ENCODE measurements at regions not wholly inside any gene's neighbourhood (a gene's known extent, or its start where the extent isn't known, plus 50 kb on each side); places are given as distances from the start of the nearest gene placed in this dataset.

DNA sequence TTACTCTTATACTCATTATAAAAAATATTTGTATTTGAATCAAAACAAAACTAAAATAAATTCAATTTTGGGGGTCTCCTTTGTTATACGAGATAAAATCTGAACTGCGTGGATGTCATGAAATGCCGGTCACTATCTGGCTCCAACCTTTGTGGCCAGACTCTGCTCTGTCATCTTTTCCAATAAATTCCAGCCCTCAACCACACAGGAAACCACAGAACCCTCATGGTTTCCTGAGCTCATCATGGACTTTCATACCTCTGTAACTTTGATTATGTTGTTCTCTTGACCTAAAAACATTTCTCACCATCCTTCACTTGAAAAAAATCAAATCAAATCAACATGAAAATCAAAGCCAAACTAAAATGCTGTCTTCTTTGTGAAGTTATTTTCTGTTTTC is 724.7 kb downstream of the METTL4 start:
- no peak for TF ChIP-seq POLR2A (IDR thresholded peaks at IDR 0.05; ENCODE audit: borderline replicate concordance, extremely low read depth, insufficient read depth, insufficient read length)
- no peak for TF ChIP-seq EZH2phosphoT487 (IDR thresholded peaks at IDR 0.05; ENCODE audit: borderline replicate concordance)
- TF ChIP-seq, protein P1, sequence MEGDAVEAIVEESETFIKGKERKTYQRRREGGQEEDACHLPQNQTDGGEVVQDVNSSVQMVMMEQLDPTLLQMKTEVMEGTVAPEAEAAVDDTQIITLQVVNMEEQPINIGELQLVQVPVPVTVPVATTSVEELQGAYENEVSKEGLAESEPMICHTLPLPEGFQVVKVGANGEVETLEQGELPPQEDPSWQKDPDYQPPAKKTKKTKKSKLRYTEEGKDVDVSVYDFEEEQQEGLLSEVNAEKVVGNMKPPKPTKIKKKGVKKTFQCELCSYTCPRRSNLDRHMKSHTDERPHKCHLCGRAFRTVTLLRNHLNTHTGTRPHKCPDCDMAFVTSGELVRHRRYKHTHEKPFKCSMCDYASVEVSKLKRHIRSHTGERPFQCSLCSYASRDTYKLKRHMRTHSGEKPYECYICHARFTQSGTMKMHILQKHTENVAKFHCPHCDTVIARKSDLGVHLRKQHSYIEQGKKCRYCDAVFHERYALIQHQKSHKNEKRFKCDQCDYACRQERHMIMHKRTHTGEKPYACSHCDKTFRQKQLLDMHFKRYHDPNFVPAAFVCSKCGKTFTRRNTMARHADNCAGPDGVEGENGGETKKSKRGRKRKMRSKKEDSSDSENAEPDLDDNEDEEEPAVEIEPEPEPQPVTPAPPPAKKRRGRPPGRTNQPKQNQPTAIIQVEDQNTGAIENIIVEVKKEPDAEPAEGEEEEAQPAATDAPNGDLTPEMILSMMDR (IDR thresholded peaks at IDR 0.05 in 2 of 3, conservative IDR thresholded peaks at IDR 0.05 in 1 of 3; ENCODE audit: borderline replicate concordance in 1 of 3, insufficient read depth in 1 of 3, low read depth in 2 of 3, low read length in 2 of 3), result no peak
- TF ChIP-seq EZH2 (IDR thresholded peaks at IDR 0.05), result no peak
- TF ChIP-seq, protein P2, sequence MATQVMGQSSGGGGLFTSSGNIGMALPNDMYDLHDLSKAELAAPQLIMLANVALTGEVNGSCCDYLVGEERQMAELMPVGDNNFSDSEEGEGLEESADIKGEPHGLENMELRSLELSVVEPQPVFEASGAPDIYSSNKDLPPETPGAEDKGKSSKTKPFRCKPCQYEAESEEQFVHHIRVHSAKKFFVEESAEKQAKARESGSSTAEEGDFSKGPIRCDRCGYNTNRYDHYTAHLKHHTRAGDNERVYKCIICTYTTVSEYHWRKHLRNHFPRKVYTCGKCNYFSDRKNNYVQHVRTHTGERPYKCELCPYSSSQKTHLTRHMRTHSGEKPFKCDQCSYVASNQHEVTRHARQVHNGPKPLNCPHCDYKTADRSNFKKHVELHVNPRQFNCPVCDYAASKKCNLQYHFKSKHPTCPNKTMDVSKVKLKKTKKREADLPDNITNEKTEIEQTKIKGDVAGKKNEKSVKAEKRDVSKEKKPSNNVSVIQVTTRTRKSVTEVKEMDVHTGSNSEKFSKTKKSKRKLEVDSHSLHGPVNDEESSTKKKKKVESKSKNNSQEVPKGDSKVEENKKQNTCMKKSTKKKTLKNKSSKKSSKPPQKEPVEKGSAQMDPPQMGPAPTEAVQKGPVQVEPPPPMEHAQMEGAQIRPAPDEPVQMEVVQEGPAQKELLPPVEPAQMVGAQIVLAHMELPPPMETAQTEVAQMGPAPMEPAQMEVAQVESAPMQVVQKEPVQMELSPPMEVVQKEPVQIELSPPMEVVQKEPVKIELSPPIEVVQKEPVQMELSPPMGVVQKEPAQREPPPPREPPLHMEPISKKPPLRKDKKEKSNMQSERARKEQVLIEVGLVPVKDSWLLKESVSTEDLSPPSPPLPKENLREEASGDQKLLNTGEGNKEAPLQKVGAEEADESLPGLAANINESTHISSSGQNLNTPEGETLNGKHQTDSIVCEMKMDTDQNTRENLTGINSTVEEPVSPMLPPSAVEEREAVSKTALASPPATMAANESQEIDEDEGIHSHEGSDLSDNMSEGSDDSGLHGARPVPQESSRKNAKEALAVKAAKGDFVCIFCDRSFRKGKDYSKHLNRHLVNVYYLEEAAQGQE (IDR thresholded peaks at IDR 0.05; ENCODE audit: low read depth), result no peak
- TF ChIP-seq SIN3A (IDR thresholded peaks at IDR 0.05; ENCODE audit: low read depth), result no peak
- TF ChIP-seq SP1 (IDR thresholded peaks at IDR 0.05; ENCODE audit: low read depth), result no peak
- TF ChIP-seq POLR2AphosphoS5 (IDR thresholded peaks at IDR 0.05; ENCODE audit: low read depth, low read length), result no peak
- TF ChIP-seq RAD21 (IDR thresholded peaks at IDR 0.05; ENCODE audit: low read depth), result no peak
- no peak for TF ChIP-seq CEBPB (IDR thresholded peaks at IDR 0.05; ENCODE audit: low read depth)
